PC-9 (cell line): ENCODE measurements at regions not wholly inside any gene's neighbourhood (a gene's known extent, or its start where the extent isn't known, plus 50 kb on each side); places are given as distances from the start of the nearest gene placed in this dataset.

ENCODE experiments used
- BruUV-seq: library from RNA; stranded (reverse); fragments of 400-500 nt; replicated peaks from 2 replicates; lab custom pipeline; 2021; lab: Mats Ljungman, UMichigan
- CTCF ChIA-PET: fragments of 300-600 bp; sonication (Branson Sonifier 250); formaldehyde crosslinking; loops from one replicate; lab custom pipeline; 2022; ENCODE audit warnings: antibody characterized with exemption; lab: Charles Lee
- POLR2A ChIA-PET: fragments of 300-600 bp; sonication (Branson Sonifier 250); formaldehyde crosslinking; loops from one replicate; lab custom pipeline; 2022; ENCODE audit warnings: antibody characterized with exemption; ENCODE audit not compliant: unreplicated experiment; lab: Charles Lee
- DNase-seq, 2 experiments: peaks; one replicate each; pipeline versions ENCODE4 v3.0.0 to v3.0.0-alpha.2; 2015 to 2022; ENCODE audit warnings: mixed read lengths in 1 of 2
- H2AFZ ChIP-seq: fragments of 200-600 bp; sonication (generic); 2 replicates; pipeline ENCODE4 v1.8.1; 2017; ENCODE audit warnings: antibody characterized with exemption
- H3F3A ChIP-seq: fragments of 200-600 bp; sonication (generic); 2 replicates; pipeline ENCODE4 v1.8.1; 2017; ENCODE audit warnings: antibody characterized with exemption, mild to moderate bottlenecking, low read depth; ENCODE audit not compliant: insufficient read depth
- H3K27ac ChIP-seq: fragments of 200-600 bp; sonication (generic); 2 replicates; pipeline ENCODE4 v1.6.1; 2016; ENCODE audit warnings: mixed run types
- H3K27me3 ChIP-seq: fragments of 200-600 bp; sonication (generic); 2 replicates; pipeline ENCODE4 v1.6.1; 2016; ENCODE audit warnings: low read depth, mixed run types; ENCODE audit not compliant: insufficient read depth
- H3K36me3 ChIP-seq: fragments of 200-600 bp; sonication (generic); 2 replicates; pipeline ENCODE4 v1.6.1; 2016; ENCODE audit warnings: low read depth, mixed run types
- H3K4me1 ChIP-seq: fragments of 200-600 bp; sonication (generic); replicated peaks from 2 replicates; pipeline ENCODE4 v1.6.1; 2016; ENCODE audit warnings: mixed run types; ENCODE audit not compliant: insufficient read depth
- H3K4me2 ChIP-seq: fragments of 200-600 bp; sonication (generic); 2 replicates; pipeline ENCODE4 v1.6.1; 2017; ENCODE audit warnings: mixed run types
- H3K4me3 ChIP-seq: fragments of 200-600 bp; sonication (generic); 2 replicates; pipeline ENCODE4 v1.6.1; 2016; ENCODE audit warnings: mixed run types
- H3K79me2 ChIP-seq: fragments of 200-600 bp; sonication (generic); 2 replicates; pipeline ENCODE4 v1.6.1; 2017; ENCODE audit warnings: low read depth, mixed run types
- H3K9me2 ChIP-seq: fragments of 200-600 bp; sonication (generic); 2 replicates; pipeline ENCODE4 v1.8.1; 2017; ENCODE audit warnings: mild to moderate bottlenecking; ENCODE audit not compliant: insufficient read depth
- H3K9me3 ChIP-seq: fragments of 200-600 bp; sonication (generic); 2 replicates; pipeline ENCODE4 v1.8.1; 2016; ENCODE audit warnings: low read depth; ENCODE audit not compliant: insufficient read depth
- H4K20me1 ChIP-seq: fragments of 200-600 bp; sonication (generic); 2 replicates; pipeline ENCODE4 v1.8.1; 2017; ENCODE audit not compliant: insufficient read depth
- CTCF ChIP-seq: fragments of 200-600 bp; sonication (generic); conservative IDR thresholded peaks from 2 replicates; pipeline ENCODE4 v1.6.1; 2017; ENCODE audit warnings: mixed run types, antibody characterized with exemption, mild to moderate bottlenecking, moderate library complexity
- EZH2 ChIP-seq: fragments of 200-600 bp; sonication (generic); IDR thresholded peaks from 2 replicates; pipeline ENCODE4 v1.8.0; 2017; ENCODE audit warnings: antibody characterized with exemption, low read depth
- intact Hi-C: fragments of 100-400 bp; cut with micrococcal nuclease; formaldehyde crosslinking; loops from one replicate; pipeline ENCODE4 v1.10.0; 2022; ENCODE audit not compliant: unreplicated experiment

GRCh38 chr2:160666154-160667060 lies 172.8 kb upstream of the RBMS1 start:
- no peak for TF ChIP-seq EZH2
- no peak for TF ChIP-seq CTCF
- peak overlapping the region; percentile 67 for H2AFZ ChIP-seq
- H3F3A ChIP-seq, result peaks cover 15% of the 10 kb centered on the region; the same call in 1 of the 2 replicates
- peak; percentile 22 to 91 for DNase-seq
- CTCF ChIA-PET, result no interaction called here
- H3K4me3 ChIP-seq, result peak overlapping the region; percentile 42; the same call in 1 of the 2 replicates
- peak overlapping the region; percentile 67 for H3K4me2 ChIP-seq
- intact Hi-C loops, result loop anchor here (5.0 kb wide), 1 partner anchor 86 kb away; no protein-coding TSS in a partner anchor
- BruUV-seq, result no TSS peak
- POLR2A ChIA-PET, result interaction anchor here (0.6 to 1.0 kb wide), 2 partner anchors 16 to 17 kb away, joined by 3 to 5 read pairs; no protein-coding TSS in a partner anchor
- no peaks in the 10 kb centered on the region for H3K36me3 ChIP-seq
- H3K27ac ChIP-seq, result peak overlapping the region; percentile 73
- H3K9me2 ChIP-seq, result no peaks in the 10 kb centered on the region
- H3K4me1 ChIP-seq, result peaks cover 21% of the 10 kb centered on the region
- no peaks in the 10 kb centered on the region for H3K79me2 ChIP-seq
- H3K27me3 ChIP-seq, result no peaks in the 10 kb centered on the region
- H3K9me3 ChIP-seq, result peaks cover 7% of the 10 kb centered on the region; the same call in 1 of the 2 replicates
- H4K20me1 ChIP-seq, result no peaks in the 10 kb centered on the region

DNA sequence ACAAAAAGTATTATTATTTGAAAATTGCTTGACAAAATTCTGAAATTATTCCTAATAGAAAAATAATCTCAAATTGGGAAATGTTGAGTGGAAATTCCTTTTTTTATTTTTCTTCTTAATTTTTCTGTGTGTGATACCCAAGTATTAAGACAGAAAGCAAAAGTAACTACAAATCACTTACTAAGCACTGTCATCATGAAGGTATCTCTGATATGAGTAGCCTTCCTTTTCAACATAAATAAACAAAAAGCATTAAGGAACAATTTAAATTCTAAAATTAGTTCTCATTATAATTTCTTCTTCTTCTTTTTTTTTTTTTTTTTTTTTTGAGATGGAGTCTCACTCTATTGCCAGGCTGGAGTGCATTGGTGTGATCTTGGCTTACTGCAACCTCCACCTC lies 174.2 kb upstream of the RBMS1 start:
- peaks cover 21% of the 10 kb centered on the region for H3K4me1 ChIP-seq
- no TSS peak for BruUV-seq
- H3K4me2 ChIP-seq, result peak overlapping the region; percentile 67; the same call in 1 of the 2 replicates
- peaks cover 7% of the 10 kb centered on the region; the same call in 1 of the 2 replicates for H3K9me3 ChIP-seq
- intact Hi-C loops, result loop anchor here (5.0 kb wide), 1 partner anchor 84 kb away; no protein-coding TSS in a partner anchor
- H3F3A ChIP-seq, result peaks cover 15% of the 10 kb centered on the region; the same call in 1 of the 2 replicates
- H3K27me3 ChIP-seq, result no peaks in the 10 kb centered on the region
- ChIA-PET POLR2A (no interaction called here), CTCF (no interaction called here)
- H3K79me2 ChIP-seq, result no peaks in the 10 kb centered on the region
- TF ChIP-seq EZH2 (no peak), CTCF (no peak)
- H2AFZ ChIP-seq, result no peak overlapping the region
- no peaks in the 10 kb centered on the region for H3K36me3 ChIP-seq
- no peak for DNase-seq
- no peaks in the 10 kb centered on the region for H4K20me1 ChIP-seq
- peak overlapping the region; percentile 73 for H3K27ac ChIP-seq
- H3K9me2 ChIP-seq, result no peaks in the 10 kb centered on the region
- no peak overlapping the region for H3K4me3 ChIP-seq

GRCh38 chr2:160670618-160671017 lies 177.0 kb upstream of the RBMS1 start:
- Histone ChIP-seq H3K27me3 (no peaks in the 10 kb centered on the region), H3K9me3 (peaks cover 7% of the 10 kb centered on the region; the same call in 1 of the 2 replicates), H4K20me1 (no peaks in the 10 kb centered on the region), H2AFZ (no peak overlapping the region), H3K9me2 (no peaks in the 10 kb centered on the region), H3F3A (peaks cover 15% of the 10 kb centered on the region; the same call in 1 of the 2 replicates), H3K36me3 (no peaks in the 10 kb centered on the region), H3K79me2 (no peaks in the 10 kb centered on the region), H3K27ac (no peak overlapping the region), H3K4me3 (no peak overlapping the region), H3K4me2 (no peak overlapping the region), H3K4me1 (peaks cover 20% of the 10 kb centered on the region)
- no TSS peak for BruUV-seq
- intact Hi-C loops, result no loop called here
- DNase-seq, result no peak
- TF ChIP-seq EZH2 (no peak), CTCF (no peak)
- ChIA-PET CTCF (no interaction called here), POLR2A (interaction anchor here (0.6 to 0.7 kb wide), 2 partner anchors 350 to 415 kb away, joined by 3 to 4 read pairs; no protein-coding TSS in a partner anchor)
